DLD1 (cell line): ENCODE measurements at regions not wholly inside any gene's neighbourhood (a gene's known extent, or its start where the extent isn't known, plus 50 kb on each side); places are given as distances from the start of the nearest gene placed in this dataset.

Experiments
- in situ Hi-C: cut with HindIII; loops from 2 replicates; pipeline ENCODE4 v1.10.0; 2017; ENCODE audit warnings: low sequenced_read_pairs

DNA sequence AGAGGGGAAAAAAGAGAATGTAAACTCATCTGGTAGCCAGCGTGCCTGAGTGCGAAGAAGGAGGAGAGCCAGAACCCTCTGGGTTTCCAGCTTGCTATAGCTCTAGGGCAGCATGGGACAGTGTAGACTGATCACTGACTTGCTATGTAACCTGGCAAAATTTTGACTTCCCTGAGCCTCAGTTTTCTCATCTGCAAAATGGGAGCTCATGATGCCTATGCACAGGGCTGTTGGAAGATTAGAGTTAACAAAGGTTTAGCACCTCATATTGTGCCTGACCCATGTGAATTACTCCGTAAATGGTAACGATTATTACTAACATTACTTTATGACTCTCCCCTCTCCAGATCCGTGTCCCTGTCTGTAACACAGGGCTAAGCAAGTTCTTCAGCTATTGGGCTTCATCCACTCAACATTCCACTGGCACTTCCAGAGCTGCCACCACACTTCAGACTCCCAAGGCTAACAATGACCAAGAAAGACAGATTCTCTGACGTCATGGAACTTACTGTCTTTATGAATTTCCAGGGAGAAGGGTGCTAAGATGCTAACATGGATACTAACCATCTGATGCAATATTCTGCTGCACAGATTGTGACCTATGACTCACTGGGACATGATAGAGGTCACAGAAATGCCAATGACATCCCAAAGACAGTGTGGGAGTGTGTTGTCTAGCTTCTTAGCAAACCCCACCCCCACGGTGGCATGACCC is 195.2 kb downstream of the TRIM29 start:
- in situ Hi-C loops = no loop called here

DNA sequence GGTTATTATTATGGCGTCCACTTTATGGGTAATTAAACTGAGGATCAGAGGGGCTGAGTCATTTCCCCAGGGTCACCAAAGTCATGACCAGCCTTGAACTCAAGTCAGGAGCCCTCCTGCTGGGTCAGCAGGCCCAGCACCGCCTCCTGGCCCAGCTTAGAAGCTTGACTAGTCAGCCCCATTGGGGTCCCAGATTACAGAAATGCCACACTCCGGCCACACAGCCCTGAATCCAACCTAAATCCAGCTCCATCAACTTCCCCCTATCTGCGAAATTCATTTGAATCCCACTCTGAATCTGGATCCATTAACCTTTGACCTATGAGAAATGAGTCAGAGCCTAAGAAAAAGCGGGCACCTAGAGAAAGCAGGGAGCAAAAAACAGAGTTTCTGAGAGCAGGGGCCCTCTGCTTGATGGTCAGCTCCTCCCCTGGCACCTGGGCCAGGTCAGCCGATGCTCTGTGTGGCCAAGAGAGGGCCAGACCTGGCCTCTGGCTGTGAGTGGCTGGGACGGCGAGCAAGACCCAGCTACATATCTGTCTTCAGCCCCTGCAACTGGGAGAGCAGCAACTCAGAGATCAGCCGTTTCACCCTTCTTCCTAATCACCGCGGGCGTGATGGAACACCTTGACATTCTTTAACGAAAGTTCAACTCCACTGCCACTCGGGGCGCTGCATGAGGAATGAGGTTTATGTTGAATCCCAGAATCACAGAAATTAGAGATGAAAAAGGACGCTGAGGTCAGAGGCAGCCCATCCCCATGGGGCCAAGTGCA is 196.1 kb downstream of the TRIM29 start:
- in situ Hi-C loops = no loop called here

DNA sequence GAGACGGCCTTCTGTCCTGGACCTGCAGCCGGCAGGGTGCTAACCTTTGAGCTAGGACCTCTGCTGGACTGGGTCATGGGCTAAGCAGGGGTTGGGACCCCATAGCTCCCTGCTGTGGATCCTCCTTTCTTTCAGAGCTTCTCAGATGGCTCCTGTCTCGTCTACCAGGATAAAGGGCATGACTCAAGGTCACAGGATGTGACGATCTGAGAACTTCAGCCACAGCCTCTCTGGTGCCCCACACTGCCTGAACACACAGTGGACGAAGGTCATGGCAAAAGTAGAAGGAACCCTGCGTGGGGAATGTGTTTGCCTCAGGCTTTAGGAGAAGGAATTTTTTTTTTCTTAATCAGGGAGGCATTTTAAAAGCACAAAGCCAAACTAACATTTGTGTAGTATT is 196.7 kb downstream of the TRIM29 start:
- in situ Hi-C loops = no loop called here

DNA sequence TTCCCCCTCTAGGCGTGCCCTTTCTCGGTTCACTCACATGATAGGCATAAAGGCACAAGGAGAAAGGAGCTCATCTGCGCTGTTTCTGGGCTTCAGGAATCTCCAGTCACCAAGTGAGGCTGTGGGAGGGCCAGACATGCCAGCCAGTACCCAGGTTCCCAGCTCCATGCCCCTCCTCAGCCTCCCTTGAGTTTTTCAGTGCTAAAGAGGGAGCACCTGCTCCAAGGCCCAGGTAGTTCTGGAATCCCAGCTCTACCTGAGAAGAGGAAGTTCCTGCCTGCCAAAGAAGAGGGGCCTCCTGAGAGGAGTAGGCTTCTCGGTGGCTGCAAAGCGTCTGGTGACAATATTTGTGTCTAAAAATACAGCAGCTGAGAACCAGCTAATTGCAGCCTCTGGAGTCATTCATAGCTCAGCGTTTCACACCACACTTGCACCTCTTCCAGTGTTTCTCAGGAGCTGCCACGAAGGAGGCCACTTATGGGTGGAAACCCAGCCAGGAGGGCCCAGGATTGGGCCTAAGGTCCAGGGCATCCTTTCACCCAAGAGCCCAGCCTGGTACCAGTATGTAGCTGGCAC is 197.4 kb downstream of the TRIM29 start:
- in situ Hi-C loops = no loop called here

DNA sequence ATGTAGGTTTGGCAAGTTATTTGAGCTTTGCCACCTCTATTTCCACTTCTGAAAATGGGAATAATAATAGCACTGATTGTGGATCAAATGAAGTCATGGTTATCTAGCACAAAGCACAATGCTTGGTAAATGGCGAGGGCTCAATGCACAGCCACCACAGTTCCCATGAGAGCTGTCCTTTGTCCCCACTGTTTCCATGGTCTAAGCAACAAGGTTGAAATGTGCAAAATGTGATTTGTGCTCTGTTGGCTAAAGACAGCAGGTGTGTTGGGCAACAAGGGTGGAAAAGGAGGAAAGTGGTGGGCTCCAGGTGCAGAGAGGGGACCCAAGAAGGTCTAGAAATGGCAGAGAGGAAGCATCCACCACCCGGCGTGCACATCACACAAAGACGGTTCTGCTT is 200.5 kb downstream of the TRIM29 start:
- in situ Hi-C loops = no loop called here

DNA sequence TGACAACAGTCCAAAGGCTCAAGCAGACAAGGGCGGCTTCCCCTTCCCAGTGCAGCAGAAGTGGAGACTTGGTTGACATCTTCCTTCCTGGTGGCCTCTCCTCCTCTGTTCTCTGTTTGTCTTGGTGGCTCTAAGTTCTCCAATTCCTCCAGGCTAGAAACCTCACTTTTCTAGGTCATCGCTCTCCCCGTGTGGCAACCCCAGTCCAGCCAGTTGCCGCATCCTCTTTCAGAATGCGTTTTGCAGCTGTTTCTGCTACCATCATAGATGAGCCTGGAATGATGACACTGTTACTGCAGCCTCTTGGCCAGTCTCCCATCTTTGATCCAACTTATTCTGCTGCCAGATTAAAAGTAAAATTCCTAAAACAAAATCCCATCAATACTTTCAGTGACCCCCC is 201.5 kb downstream of the TRIM29 start:
- in situ Hi-C loops = no loop called here

DNA sequence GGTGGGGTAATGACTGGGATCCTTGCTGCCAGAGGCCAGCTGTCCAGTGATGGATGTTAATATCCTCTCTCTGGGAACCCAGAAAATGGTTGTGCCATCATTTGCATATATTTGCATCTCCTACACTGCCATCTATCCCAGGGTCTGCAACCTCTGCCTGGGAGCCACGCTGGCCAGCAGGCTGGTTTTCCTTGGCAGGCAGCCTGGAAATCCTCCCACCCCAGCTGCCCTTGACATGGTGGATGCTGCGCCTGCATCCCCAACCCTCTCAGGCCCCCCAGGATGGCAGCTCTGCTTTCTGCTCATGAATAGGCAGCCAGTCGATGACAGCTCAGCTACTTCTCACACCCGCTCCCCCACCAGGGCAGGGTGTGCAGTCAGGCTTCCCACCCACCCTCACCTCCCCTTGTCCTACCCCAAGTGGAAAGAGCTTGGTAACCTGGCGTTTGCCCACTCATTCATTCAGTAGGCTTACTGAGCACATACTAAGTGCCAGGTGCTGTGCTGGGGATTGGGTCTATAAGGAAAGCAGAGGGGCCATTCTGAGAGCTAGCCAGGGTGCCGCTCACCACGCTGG is 202.5 kb downstream of the TRIM29 start:
- in situ Hi-C loops = no loop called here

DNA sequence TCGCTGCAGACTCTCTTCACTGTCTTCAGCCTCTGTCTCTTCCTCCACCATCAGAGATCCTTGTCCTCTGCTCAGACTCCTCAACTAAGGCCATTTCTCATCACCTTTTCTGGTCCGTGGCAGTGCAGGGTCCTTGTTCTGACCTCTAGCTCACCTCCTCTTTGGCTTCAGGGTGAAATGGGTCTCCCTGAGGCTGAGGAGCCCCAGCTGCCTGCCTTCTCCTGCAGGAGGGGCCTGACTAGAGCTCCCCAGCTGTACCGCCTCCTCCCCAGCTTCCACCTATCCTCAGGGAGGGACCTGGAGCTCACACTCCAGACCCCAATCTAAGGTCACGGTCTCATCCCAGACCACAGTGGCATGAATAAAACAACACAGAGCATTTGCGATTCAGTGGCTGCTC is 203.0 kb downstream of the TRIM29 start:
- in situ Hi-C loops = no loop called here

DNA sequence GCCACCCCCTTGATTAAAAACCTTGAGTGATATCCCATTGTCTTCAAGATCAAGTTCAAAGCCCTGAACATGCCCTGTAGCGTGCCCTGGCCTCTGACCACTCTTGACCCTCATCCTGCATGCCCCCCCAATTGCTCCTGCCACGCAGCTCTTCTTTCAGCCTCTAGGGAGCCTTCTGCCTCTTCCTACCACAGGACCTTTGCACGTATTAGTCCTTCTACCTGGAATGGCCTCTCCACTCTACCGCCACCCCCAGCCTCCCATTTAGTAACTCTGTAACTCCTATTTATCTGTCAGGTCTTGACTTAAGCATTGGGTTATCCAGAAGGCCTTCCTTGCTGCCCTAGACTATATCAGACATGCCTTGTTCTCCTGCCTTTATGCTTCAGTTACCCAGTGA is 203.6 kb downstream of the TRIM29 start:
- in situ Hi-C loops = no loop called here

DNA sequence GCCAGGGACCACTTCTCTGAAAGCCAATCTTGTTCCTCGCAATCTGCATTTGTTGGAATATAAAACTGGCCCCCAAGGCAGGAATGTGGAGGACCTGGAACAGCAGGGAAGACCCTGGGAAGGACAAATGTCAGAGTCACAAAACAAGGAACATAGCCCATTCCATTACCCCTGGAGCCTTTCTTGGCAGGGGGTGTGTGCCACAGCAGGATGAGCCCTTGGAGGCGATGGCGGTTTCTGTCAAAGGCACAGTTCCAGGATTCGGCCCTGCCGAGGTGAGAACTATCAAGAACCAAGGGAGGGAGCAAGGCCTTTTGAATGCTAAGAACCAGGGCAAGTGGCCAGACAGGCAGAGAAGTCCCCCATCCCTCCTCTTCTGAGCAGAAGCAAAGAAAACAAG is 204.3 kb downstream of the TRIM29 start:
- in situ Hi-C loops = no loop called here

DNA sequence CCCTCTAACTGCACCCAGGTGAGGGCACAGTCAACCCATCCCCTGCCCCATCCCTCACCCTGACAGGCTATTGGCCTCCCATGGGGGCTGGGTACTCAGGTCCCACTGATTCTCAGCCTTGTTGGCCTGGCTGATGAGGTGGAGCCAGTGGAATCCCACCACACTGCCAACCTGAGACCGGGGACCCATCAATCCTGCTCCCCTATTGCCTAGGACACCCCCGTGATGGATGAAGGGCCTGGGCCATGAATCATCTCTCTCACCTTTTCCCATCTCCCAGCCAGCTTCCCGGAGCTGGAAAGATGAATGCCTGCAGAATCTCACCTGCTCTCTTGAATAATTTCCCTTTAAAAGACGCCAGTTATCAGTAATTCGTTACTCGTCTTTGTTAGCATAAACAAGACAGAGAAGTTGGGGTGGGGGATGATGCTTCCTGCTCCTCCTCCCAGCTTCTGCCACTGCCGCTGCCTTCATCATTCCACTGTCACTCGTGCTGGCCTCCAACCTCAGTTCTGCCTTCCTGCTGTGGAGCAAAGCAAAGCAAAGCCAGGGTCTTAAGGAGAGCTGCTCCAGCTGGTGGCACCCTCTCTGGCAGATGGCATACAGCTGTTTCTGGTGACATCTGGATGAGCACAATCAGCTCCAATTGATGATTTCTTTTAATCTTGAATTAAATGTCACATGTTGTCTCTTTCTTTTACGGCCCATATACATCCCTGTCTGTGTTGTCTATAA is 204.0 kb upstream of the NECTIN1 start:
- in situ Hi-C loops = no loop called here

DNA sequence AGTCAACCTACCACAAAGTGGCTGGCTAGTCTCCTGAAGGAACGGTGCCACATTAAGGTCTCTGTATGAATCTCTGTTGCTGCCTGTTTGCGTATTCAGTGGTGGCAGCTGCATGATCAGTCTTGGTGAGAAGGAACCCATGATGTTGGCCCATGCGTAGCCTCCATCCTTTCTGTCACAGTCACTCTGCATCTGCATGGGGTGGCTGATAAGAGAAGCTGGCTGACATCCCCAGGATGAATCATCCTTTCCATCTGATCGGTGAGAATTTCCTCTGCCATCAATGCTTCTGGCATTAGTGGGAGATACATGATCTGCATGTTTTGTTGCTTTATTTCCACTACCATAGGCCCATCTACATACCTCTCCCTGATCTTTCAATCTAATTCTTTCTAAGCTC is 199.0 kb upstream of the NECTIN1 start:
- in situ Hi-C loops = no loop called here

DNA sequence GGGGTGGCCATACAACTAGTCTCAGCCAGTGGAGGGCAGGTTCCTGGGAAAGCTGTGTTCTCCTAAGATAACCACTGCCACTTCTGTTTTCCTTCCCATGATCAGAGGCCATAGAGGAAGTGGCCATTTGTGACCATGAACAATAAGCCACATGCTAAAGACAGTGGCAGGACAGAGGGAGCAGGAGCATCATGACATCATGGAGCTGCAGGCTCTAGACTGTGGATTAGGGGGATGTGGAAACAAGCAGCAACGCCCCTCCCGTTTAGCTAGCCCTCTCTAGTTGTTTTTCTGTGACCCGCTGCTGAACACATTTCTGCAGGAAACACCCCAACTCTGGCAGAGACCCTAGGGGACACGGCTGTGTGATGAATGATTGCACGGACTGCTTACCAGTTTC is 195.0 kb upstream of the NECTIN1 start:
- in situ Hi-C loops = no loop called here

DNA sequence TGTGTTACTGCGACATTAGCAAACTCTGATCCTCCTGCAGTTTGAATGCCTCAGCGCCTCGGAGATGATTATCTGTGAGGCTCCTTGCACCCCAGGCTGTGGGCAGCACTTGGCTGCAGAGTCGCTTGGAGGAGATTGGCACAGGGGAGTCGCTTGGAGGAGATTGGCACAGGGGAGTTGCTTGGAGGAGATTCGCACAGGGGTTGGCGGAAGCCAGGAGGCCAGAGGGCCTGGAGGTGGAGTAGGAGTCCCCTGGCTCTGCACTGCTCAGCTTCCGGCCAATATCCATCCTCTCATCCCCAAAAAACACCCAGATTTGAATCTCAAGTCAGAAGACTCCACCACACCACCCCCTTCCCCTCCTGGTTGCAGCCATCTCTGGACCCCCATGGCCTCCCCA is 192.6 kb upstream of the NECTIN1 start:
- in situ Hi-C loops = no loop called here

DNA sequence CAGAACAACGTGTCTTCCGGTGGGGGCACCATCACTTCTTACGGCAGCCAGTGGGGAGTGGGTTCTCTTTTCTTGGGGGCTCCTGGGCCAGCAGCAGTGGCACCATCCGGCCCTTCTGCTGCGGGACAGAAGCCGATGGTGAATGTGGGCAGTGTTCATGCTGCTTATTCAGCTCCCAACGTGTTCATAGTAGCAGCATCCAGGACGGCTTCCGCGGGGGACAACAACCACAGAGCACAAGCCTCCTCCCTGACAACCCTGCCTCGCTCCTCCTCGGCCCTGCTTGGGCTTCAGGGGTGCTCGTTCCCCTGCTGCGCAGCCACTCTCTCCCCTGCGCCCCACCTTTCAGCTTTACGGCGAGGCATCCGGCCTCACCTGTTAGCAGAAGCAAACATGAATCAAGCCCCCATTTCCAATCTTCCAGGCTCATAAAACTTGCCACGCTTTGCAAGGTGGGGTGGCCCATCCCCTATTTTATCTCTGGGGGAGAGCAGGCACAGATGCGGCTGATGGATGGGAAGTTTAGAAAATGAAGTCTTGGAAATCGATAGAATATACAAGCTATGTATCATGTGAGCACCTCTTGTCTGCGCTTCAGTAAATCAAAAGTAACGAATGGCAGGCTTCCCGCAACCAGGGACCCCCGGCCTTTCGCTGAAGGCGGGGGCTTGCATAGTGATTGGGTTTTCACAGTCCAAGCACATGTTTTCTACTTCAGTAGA is 191.8 kb upstream of the NECTIN1 start:
- in situ Hi-C loops = no loop called here

DNA sequence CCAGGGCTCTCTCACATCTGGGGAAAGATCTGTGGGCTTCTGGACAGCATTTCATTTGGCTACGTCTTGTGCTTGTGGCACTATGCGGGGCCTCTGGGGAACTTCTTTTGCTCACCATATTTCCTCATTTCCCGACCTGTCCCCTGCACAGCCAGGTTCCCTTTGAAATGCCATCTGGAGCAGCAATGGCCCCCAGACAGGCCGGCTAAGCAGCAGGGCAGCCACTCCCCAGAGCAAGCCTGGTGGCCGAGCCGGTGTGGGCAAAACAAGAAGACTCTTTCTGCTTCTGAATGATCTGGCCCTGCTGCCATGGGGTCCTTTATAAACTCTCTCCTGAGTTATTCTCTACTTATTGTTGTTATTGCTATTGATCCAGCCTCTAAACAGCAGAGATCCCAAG is 190.7 kb upstream of the NECTIN1 start:
- in situ Hi-C loops = no loop called here

DNA sequence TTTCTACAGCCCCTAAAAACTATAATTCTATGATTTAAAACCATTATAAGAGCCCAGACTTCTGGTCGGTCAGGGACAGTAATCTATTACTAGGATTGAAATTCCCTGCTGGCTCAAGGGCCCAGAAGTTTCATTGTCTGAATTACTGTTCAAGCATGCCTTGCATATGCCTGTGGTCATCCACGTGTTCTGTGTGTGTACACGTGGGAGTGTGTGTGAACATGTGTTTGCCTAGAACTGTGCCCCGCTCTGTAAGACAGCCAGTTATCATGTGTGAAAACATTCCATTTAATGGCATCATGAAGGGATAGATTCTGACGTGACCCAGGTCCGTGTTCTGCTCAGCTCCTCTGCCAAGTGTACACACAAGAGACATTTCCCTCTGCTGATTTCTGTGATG is 189.3 kb upstream of the NECTIN1 start:
- in situ Hi-C loops = no loop called here

DNA sequence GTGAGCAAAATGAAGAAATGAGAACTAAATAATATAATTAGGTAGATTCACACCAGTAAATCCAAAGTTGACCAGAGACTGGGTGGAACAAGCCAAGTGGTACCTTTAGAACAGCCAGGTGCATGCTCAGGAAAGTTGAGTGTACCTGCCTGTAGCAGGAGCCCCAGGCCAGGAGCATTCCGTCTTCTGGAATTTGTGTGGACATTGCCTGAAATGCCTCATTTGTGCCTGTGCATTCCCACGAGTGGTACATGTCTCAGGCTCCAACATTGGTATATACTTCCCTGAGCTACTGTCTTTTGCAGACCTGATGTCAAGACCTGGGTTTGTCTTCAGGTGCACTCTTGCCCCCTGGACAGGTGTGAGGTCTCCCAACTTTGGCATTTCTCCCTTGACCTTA is 187.6 kb upstream of the NECTIN1 start:
- in situ Hi-C loops = no loop called here

DNA sequence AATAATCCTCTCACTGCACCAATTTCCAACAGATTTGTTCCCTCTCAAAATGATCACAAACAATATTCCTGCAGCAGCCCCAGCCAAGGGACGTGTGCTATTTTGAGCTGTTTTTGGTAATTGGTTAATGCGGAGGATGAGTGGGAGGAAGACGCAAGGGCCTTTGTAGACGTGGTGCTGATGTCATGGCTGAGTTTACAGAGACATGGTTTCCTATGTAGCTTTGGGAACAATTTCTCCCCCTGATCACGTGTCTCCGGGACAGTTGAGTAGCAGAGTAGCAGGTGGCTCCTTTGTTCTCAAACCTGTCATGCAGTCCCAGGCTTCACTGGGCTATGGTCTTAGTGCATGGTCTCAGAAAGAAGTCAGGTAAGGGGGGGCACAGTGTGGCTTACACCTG is 183.2 kb upstream of the NECTIN1 start:
- in situ Hi-C loops = no loop called here

DNA sequence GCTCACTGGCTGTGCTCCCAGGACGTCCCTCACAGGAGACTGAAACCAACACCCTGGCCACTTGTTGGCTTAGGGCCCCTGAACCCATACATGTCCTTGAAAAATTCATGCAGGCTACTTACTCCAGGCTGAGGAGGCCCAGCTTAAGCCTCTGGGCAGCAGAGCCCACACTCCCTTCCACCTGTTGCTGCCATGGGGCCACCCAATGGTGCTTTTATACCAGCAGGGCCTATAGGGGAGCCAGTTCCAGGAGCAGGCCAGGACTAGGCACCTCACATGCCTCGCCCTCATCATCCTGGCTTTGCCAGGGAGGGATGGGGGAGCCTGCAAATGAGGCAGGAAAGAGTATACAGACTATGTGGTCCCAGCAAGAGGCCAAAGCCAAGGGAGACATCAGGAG is 181.7 kb upstream of the NECTIN1 start:
- in situ Hi-C loops = no loop called here

DNA sequence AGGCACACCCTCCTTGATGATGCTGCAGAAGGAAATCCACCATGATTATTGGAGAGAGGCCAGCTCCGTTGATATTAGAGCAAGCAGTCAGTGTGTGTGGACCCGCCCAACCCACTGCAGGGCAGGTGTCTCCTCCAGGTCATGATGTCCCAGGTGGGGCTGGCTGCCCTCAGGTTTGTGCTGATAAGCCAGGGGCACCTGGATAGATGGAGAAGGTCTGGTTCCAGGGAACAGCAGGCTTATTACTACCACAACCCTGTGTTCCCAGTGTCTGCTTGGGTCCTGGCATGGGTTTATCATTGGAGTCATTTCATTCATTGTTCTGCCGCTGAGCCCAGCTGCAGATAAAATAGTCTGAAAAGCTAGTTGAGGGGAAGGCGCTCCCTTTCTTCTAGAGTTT is 181.1 kb upstream of the NECTIN1 start:
- in situ Hi-C loops = no loop called here
